ENCODE measurements at regions not wholly inside any gene's neighbourhood (a gene's known extent, or its start where the extent isn't known, plus 50 kb on each side); places are given as distances from the start of the nearest gene placed in this dataset.

DNA sequence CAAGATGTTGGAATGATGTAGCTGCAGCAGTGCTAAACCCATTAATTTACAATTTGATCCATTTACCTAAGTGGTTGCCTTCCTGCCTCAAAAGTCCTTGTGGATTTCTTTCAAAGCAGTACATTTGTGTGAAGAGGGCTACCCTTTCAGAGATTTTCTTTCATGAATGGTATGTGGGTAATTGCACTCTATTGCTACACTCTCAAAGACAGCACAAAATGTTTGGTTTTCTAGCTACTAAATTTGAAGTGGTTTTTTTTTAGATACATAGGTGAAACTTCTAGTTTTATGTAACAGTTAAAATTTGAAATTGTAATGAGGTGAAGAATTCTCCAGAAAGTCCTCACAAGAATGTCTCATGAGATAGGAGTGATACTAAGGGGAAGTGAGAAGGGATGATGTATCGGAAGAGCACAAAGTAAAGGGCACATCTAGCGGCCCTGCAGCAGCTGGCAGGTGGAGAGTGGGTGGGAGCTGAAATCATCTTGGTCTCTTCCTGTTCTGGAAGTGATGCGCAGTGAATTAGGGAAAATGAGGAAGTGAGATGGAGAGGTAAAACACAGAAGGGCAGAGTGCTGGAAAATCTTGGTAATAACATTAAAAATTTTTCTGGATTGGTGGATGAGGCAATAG is 236.8 kb upstream of the MAN1A1 start:
- TF ChIP-seq GABPA (tag; conservative IDR thresholded peaks at IDR 0.05; ENCODE audit: low read depth) (no peak), CHD2 (IDR thresholded peaks at IDR 0.05; ENCODE audit: low read depth, low read length) (no peak), RBBP5 (IDR thresholded peaks at IDR 0.05; ENCODE audit: borderline replicate concordance, insufficient read depth, low read length, poor library complexity, severe bottlenecking) (no peak), KLF6 (CRISPR knock-in tag; IDR thresholded peaks at IDR 0.05; ENCODE audit: borderline replicate concordance) (no peak), L3MBTL2 (IDR thresholded peaks at IDR 0.05) (no peak), CBX2 (IDR thresholded peaks at IDR 0.05; ENCODE audit: insufficient read depth, low read length, poor library complexity, severe bottlenecking) (no peak)
- TF ChIP-seq, protein P1, sequence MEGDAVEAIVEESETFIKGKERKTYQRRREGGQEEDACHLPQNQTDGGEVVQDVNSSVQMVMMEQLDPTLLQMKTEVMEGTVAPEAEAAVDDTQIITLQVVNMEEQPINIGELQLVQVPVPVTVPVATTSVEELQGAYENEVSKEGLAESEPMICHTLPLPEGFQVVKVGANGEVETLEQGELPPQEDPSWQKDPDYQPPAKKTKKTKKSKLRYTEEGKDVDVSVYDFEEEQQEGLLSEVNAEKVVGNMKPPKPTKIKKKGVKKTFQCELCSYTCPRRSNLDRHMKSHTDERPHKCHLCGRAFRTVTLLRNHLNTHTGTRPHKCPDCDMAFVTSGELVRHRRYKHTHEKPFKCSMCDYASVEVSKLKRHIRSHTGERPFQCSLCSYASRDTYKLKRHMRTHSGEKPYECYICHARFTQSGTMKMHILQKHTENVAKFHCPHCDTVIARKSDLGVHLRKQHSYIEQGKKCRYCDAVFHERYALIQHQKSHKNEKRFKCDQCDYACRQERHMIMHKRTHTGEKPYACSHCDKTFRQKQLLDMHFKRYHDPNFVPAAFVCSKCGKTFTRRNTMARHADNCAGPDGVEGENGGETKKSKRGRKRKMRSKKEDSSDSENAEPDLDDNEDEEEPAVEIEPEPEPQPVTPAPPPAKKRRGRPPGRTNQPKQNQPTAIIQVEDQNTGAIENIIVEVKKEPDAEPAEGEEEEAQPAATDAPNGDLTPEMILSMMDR (IDR thresholded peaks at IDR 0.05 in 2 of 3, conservative IDR thresholded peaks at IDR 0.05 in 1 of 3; ENCODE audit: insufficient read depth in 2 of 3, low read depth in 1 of 3, low read length in 3 of 3), result no peak
- TF ChIP-seq, protein P2, sequence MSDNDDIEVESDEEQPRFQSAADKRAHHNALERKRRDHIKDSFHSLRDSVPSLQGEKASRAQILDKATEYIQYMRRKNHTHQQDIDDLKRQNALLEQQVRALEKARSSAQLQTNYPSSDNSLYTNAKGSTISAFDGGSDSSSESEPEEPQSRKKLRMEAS (CRISPR knock-in tag; IDR thresholded peaks at IDR 0.05), result no peak
- TF ChIP-seq, protein P3, sequence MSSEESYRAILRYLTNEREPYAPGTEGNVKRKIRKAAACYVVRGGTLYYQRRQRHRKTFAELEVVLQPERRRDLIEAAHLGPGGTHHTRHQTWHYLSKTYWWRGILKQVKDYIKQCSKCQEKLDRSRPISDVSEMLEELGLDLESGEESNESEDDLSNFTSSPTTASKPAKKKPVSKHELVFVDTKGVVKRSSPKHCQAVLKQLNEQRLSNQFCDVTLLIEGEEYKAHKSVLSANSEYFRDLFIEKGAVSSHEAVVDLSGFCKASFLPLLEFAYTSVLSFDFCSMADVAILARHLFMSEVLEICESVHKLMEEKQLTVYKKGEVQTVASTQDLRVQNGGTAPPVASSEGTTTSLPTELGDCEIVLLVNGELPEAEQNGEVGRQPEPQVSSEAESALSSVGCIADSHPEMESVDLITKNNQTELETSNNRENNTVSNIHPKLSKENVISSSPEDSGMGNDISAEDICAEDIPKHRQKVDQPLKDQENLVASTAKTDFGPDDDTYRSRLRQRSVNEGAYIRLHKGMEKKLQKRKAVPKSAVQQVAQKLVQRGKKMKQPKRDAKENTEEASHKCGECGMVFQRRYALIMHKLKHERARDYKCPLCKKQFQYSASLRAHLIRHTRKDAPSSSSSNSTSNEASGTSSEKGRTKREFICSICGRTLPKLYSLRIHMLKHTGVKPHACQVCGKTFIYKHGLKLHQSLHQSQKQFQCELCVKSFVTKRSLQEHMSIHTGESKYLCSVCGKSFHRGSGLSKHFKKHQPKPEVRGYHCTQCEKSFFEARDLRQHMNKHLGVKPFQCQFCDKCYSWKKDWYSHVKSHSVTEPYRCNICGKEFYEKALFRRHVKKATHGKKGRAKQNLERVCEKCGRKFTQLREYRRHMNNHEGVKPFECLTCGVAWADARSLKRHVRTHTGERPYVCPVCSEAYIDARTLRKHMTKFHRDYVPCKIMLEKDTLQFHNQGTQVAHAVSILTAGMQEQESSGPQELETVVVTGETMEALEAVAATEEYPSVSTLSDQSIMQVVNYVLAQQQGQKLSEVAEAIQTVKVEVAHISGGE (CRISPR knock-in tag; IDR thresholded peaks at IDR 0.05), result no peak
- TF ChIP-seq, protein P4, sequence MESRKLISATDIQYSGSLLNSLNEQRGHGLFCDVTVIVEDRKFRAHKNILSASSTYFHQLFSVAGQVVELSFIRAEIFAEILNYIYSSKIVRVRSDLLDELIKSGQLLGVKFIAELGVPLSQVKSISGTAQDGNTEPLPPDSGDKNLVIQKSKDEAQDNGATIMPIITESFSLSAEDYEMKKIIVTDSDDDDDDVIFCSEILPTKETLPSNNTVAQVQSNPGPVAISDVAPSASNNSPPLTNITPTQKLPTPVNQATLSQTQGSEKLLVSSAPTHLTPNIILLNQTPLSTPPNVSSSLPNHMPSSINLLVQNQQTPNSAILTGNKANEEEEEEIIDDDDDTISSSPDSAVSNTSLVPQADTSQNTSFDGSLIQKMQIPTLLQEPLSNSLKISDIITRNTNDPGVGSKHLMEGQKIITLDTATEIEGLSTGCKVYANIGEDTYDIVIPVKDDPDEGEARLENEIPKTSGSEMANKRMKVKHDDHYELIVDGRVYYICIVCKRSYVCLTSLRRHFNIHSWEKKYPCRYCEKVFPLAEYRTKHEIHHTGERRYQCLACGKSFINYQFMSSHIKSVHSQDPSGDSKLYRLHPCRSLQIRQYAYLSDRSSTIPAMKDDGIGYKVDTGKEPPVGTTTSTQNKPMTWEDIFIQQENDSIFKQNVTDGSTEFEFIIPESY (CRISPR knock-in tag; IDR thresholded peaks at IDR 0.05), result no peak
